Retina (tissue), 1 donor: ENCODE measurements at regions not wholly inside any gene's neighbourhood (a gene's known extent, or its start where the extent isn't known, plus 50 kb on each side); places are given as distances from the start of the nearest gene placed in this dataset.

Experiments
- DNase-seq: peaks from one replicate; pipeline ENCODE4 v3.0.0-alpha.2; 2016

- no peak for DNase-seq
These were observed 1215.1 kb downstream of the ADGRL3 start for GRCh38 chr4:62415256-62415655.

GRCh38 chr4:62414563-62414962, 1214.4 kb downstream of the ADGRL3 start:
- DNase-seq, result no peak

- DNase-seq, result no peak
These were observed 1210.4 kb downstream of the ADGRL3 start for GRCh38 chr4:62410371-62411003.

GRCh38 chr4:62408454-62408853, 1208.3 kb downstream of the ADGRL3 start:
- DNase-seq, result no peak

GRCh38 chr4:62407534-62407933, 1207.4 kb downstream of the ADGRL3 start:
- DNase-seq, result no peak

GRCh38 chr4:62402088-62402806, 1202.1 kb downstream of the ADGRL3 start:
- no peak for DNase-seq

GRCh38 chr4:62399242-62399641, 1199.1 kb downstream of the ADGRL3 start:
- no peak for DNase-seq

GRCh38 chr4:62398318-62398717, 1198.2 kb downstream of the ADGRL3 start:
- no peak for DNase-seq

GRCh38 chr4:62394766-62395165, 1194.6 kb downstream of the ADGRL3 start:
- DNase-seq, result no peak

GRCh38 chr4:62387808-62388207, 1187.7 kb downstream of the ADGRL3 start:
- DNase-seq, result no peak

- no peak for DNase-seq
These were observed 1177.6 kb downstream of the ADGRL3 start for GRCh38 chr4:62377700-62378099.

GRCh38 chr4:62377245-62377644, 1177.1 kb downstream of the ADGRL3 start:
- no peak for DNase-seq

GRCh38 chr4:62366939-62367338, 1166.8 kb downstream of the ADGRL3 start:
- no peak for DNase-seq

- no peak for DNase-seq
These were observed 1160.0 kb downstream of the ADGRL3 start for GRCh38 chr4:62360156-62360545.

GRCh38 chr4:62359441-62360155, 1159.5 kb downstream of the ADGRL3 start:
- DNase-seq, result no peak

GRCh38 chr4:62344915-62345314, 1144.8 kb downstream of the ADGRL3 start:
- DNase-seq, result no peak

GRCh38 chr4:62344474-62344873, 1144.3 kb downstream of the ADGRL3 start:
- DNase-seq, result no peak

GRCh38 chr4:62342346-62342745, 1142.2 kb downstream of the ADGRL3 start:
- no peak for DNase-seq

- DNase-seq, result no peak
These were observed 1128.4 kb downstream of the ADGRL3 start for GRCh38 chr4:62328526-62328925.

- no peak for DNase-seq
These were observed 1127.6 kb downstream of the ADGRL3 start for GRCh38 chr4:62327612-62328297.

- no peak for DNase-seq
These were observed 1124.1 kb downstream of the ADGRL3 start for GRCh38 chr4:62324215-62324614.

GRCh38 chr4:62320612-62321011, 1120.5 kb downstream of the ADGRL3 start:
- DNase-seq, result no peak

GRCh38 chr4:62302710-62303109, 1102.6 kb downstream of the ADGRL3 start:
- DNase-seq, result no peak
